ENCODE measurements at regions not wholly inside any gene's neighbourhood (a gene's known extent, or its start where the extent isn't known, plus 50 kb on each side); places are given as distances from the start of the nearest gene placed in this dataset.

GRCh38 chr16:82391690-82392089 lies 221.7 kb upstream of the MPHOSPH6 start:
- DNase-seq (ENCODE audit: low read depth), result no peak
- TF ChIP-seq CTCF (IDR thresholded peaks at IDR 0.05; ENCODE audit: insufficient read depth, low read depth, low read length), result no peak
- no peak overlapping the region for H3K4me3 ChIP-seq (ENCODE audit: low read depth, low read length)

GRCh38 chr16:82389956-82390650 lies 220.1 kb upstream of the MPHOSPH6 start:
- no peak for TF ChIP-seq CTCF (IDR thresholded peaks at IDR 0.05; ENCODE audit: insufficient read depth, low read depth, low read length)
- no peak overlapping the region for H3K4me3 ChIP-seq (ENCODE audit: low read depth, low read length)
- DNase-seq (ENCODE audit: low read depth), result no peak

DNA sequence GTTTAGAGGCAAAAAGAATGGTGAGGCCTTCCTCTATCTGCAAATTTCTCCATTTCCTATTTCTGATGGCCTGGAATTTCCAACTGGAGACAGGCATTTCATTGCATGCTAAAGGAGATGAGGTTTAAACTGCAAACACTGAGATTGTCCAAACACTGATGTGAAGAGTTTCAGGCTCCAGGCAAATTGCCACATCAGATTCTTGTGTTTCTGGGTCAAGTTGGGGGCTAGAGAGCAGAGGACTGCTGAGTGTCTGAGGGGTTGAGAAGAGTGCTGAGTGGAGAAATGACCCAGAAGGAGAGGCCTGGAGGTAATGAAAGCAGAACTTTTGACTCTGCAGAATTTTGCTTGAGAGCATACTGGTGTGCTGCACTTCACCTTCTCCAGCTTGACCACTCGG lies 216.7 kb upstream of the MPHOSPH6 start:
- no peak for DNase-seq (ENCODE audit: low read depth)
- TF ChIP-seq CTCF (IDR thresholded peaks at IDR 0.05; ENCODE audit: insufficient read depth, low read depth, low read length), result no peak
- H3K4me3 ChIP-seq (ENCODE audit: low read depth, low read length), result no peak overlapping the region

GRCh38 chr16:82384949-82385348 lies 214.9 kb upstream of the MPHOSPH6 start:
- no peak overlapping the region for H3K4me3 ChIP-seq (ENCODE audit: low read depth, low read length)
- no peak for TF ChIP-seq CTCF (IDR thresholded peaks at IDR 0.05; ENCODE audit: insufficient read depth, low read depth, low read length)
- no peak for DNase-seq (ENCODE audit: low read depth)

DNA sequence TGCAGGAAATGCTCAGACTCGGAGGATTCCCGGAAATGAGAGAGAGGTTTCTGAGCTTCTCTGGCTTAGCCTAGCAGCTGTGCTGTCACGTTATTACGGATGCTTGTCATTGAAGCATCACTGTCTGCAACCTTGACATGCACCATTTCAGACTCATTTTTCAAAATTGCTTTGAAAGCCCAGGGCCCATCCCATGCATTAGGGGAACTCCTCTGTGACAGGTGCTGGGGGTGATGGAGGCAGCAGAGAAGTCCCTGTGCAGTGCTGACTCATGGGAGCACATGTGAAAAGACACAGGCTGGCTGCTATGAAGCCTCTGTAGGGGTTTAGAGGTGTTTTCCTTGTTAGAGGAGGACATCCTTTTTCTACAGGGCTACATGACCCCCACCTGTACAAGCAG lies 214.0 kb upstream of the MPHOSPH6 start:
- TF ChIP-seq CTCF (IDR thresholded peaks at IDR 0.05; ENCODE audit: insufficient read depth, low read depth, low read length), result no peak
- DNase-seq (ENCODE audit: low read depth), result no peak
- H3K4me3 ChIP-seq (ENCODE audit: low read depth, low read length), result no peak overlapping the region

DNA sequence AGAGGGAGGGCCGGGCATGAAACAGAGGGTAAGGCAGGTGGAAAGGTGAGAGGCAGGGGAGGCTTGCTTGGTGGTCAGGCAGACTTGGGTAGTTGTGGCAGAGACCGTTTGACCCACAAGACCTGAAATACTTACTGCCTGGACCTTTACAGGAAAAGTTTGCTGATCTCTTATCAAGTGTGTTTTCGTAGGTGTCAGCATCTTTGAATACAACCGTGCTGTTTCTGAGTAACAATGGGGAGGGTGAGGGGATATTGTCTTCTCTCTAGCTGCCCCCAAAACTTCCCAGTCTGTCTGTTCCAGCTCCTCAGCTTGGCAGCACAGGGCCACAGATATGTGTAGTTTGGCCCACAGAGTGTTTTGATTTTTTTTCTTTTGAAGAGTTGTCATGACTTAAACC lies 212.5 kb upstream of the MPHOSPH6 start:
- DNase-seq (ENCODE audit: low read depth), result no peak
- no peak overlapping the region for H3K4me3 ChIP-seq (ENCODE audit: low read depth, low read length)
- no peak for TF ChIP-seq CTCF (IDR thresholded peaks at IDR 0.05; ENCODE audit: insufficient read depth, low read depth, low read length)

- DNase-seq (ENCODE audit: low read depth), result no peak
- no peak overlapping the region for H3K4me3 ChIP-seq (ENCODE audit: low read depth, low read length)
Measured at GRCh38 chr16:82379551-82379950, 209.5 kb upstream of the MPHOSPH6 start.

More at GRCh38 chr16:82379551-82379950, 209.5 kb upstream of the MPHOSPH6 start:
- no peak for TF ChIP-seq CTCF (IDR thresholded peaks at IDR 0.05; ENCODE audit: insufficient read depth, low read depth, low read length)
